Activated T-helper 2 cell treated with anti-CD3 and anti-CD28 coated beads, Interferon-gamma antibody, Interleukin-2, Interleukin-4, amounts not matched to agents 10 μg/mL and 5 μg/mL and 100 μg/mL, durations not matched to agents 14 hours and 24 hours and 36 hours (primary cell): ENCODE measurements at regions not wholly inside any gene's neighbourhood (a gene's known extent, or its start where the extent isn't known, plus 50 kb on each side); places are given as distances from the start of the nearest gene placed in this dataset.

Experiments used
- DNase-seq: peaks from one replicate; pipeline ENCODE4 v3.0.0; 2021; ENCODE audit warnings: low spot score
- H3K27ac Mint-ChIP-seq: one replicate; pipeline ENCODE4 v1.8.0; 2021; ENCODE audit warnings: mixed read lengths
- H3K27me3 Mint-ChIP-seq: one replicate; pipeline ENCODE4 v1.8.0; 2021; ENCODE audit warnings: low read depth, mixed read lengths
- H3K36me3 Mint-ChIP-seq: one replicate; pipeline ENCODE4 v1.8.0; 2021; ENCODE audit warnings: low read depth, mixed read lengths
- H3K4me1 Mint-ChIP-seq: one replicate; pipeline ENCODE4 v1.8.0; 2021; ENCODE audit warnings: low read depth, mixed read lengths
- H3K4me3 Mint-ChIP-seq: one replicate; pipeline ENCODE4 v1.8.0; 2021; ENCODE audit warnings: low read depth, mild to moderate bottlenecking, moderate library complexity, mixed read lengths
- H3K9me3 Mint-ChIP-seq: one replicate; pipeline ENCODE4 v1.8.0; 2021; ENCODE audit warnings: mixed read lengths
- intact Hi-C: fragments of 100-400 bp; cut with micrococcal nuclease; formaldehyde crosslinking; loops from one replicate; pipeline ENCODE4 v1.15.1; 2023

- Mint-ChIP-seq H3K9me3 (peaks cover 10% of the 10 kb centered on the region), H3K27me3 (no peaks in the 10 kb centered on the region), H3K4me3 (no peak overlapping the region), H3K36me3 (no peaks in the 10 kb centered on the region), H3K4me1 (peaks cover 40% of the 10 kb centered on the region), H3K27ac (no peak overlapping the region)
- DNase-seq = no peak
- intact Hi-C loops = loop anchor here (10.0 kb wide), 1 partner anchor 332 kb away; the partner anchor contains the start of gene C6orf62
Measured at GRCh38 chr6:25046942-25047341, 111.2 kb upstream of the RIPOR2 start.

- Mint-ChIP-seq H3K4me1 (peaks cover 50% of the 10 kb centered on the region), H3K36me3 (no peaks in the 10 kb centered on the region), H3K9me3 (peaks cover 6% of the 10 kb centered on the region), H3K27me3 (no peaks in the 10 kb centered on the region), H3K4me3 (peak overlapping the region; percentile 50), H3K27ac (peak overlapping the region; percentile 93)
- DNase-seq = peak; percentile 38
- intact Hi-C loops = loop anchor here (1.0 kb wide), 2 partner anchors 9 to 24 kb away; no protein-coding TSS in a partner anchor
Measured at GRCh38 chr6:25050356-25050755, 114.6 kb upstream of the RIPOR2 start.

DNA sequence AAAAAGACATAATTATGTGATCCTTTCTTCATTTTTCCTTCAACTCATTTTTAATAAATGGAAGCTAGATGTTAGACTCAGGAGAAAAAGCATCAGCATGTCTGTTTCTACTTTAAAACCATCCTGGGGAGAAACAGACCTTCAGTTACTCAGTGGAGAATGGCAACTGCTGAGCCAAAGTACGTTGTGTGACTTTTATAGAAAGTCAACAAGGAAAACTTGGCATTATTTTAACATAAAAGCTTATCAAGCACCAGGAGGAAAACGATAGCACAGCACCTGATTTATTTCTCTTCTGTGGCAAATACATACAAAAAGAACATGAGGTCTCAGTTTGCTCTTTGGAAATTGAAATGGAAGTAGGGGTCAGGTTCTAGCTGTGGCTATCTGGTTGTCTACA, 115.3 kb upstream of the RIPOR2 start:
- H3K4me3 Mint-ChIP-seq = peak overlapping the region; percentile 50

DNA sequence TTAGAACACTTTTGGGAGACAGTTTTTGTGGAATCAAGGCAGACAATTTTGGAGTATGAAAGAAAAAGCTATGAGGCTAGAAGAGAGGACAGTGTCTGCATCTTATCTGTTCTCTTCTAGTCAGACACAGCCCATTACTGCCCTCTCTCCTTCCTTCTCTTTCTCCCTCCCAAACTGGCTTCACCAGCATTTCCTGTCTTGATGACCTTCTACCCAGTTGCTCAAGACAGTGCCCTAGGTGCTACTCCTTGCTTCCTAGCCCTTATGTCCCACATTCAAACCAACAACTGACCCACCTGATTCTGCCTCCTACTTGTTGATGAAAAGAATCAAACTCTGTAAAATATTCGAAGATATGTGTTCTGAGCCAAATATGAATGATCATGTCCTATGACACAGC, 116.4 kb upstream of the RIPOR2 start:
- Mint-ChIP-seq H3K4me3 (no peak overlapping the region), H3K4me1 (peaks cover 59% of the 10 kb centered on the region), H3K36me3 (no peaks in the 10 kb centered on the region), H3K27me3 (no peaks in the 10 kb centered on the region), H3K9me3 (peaks cover 6% of the 10 kb centered on the region), H3K27ac (peak overlapping the region; percentile 51)
- intact Hi-C loops = no loop called here
- DNase-seq = no peak

More for the DNA sequence above, 115.3 kb upstream of the RIPOR2 start:
- Mint-ChIP-seq H3K27ac (peak overlapping the region; percentile 93), H3K36me3 (no peaks in the 10 kb centered on the region), H3K27me3 (no peaks in the 10 kb centered on the region), H3K4me1 (peaks cover 56% of the 10 kb centered on the region), H3K9me3 (peaks cover 6% of the 10 kb centered on the region)
- intact Hi-C loops = no loop called here
- no peak for DNase-seq

DNA sequence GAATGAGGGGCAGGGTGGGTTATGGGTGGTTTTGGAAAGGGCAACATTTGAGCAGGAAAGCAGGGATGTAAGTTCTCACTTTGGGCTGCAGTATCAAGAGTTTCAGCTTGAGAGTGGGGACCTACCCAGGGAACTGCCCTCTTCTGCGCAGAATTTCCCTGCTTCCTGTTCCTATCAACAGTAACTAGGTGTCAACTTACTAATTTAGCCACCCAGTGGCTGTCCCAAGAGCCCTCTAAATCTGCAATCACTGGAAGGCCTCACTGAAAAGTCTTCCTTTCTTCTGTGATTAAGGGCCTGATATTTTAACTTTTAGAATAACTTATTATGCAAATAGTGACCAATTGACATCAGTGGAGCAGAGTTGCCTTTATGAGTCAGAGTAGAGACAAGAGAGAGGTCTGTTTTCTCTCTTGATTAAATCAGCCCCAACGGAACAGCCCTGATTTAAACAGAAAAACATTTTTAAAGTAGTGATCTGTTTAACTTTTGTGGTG, 118.2 kb upstream of the RIPOR2 start:
- no peaks in the 10 kb centered on the region for H3K36me3 Mint-ChIP-seq
- DNase-seq = no peak
- peak overlapping the region; percentile 73 for H3K27ac Mint-ChIP-seq
- H3K9me3 Mint-ChIP-seq = no peaks in the 10 kb centered on the region
- H3K4me1 Mint-ChIP-seq = peaks cover 69% of the 10 kb centered on the region
- no peak overlapping the region for H3K4me3 Mint-ChIP-seq
- intact Hi-C loops = loop anchor here (1.0 kb wide), 1 partner anchor 13 kb away; no protein-coding TSS in a partner anchor
- H3K27me3 Mint-ChIP-seq = no peaks in the 10 kb centered on the region

DNA sequence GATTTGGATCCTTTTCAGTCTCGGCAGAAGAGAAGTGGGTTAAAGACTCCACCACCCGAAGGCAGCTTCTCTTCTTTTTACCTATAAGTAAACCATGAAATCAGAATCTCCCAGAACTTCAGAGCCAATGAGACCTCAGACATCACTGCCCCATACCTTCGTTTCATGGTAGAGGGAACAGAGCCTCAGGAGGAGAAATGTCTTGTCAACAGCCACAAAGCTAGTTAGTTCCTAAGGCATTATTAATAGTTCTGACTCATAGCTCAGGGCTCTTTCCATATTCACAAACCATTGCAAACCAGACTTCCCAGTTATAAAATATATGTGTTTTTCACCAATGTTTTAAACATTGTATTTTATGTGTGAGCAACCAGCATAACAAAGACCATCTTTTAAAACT, 118.7 kb upstream of the RIPOR2 start:
- Mint-ChIP-seq H3K27ac (peak overlapping the region; percentile 73), H3K36me3 (no peaks in the 10 kb centered on the region), H3K27me3 (no peaks in the 10 kb centered on the region), H3K4me1 (peaks cover 68% of the 10 kb centered on the region), H3K9me3 (no peaks in the 10 kb centered on the region), H3K4me3 (no peak overlapping the region)
- intact Hi-C loops = loop anchor here (1.0 kb wide), 1 partner anchor 13 kb away; no protein-coding TSS in a partner anchor
- no peak for DNase-seq

DNA sequence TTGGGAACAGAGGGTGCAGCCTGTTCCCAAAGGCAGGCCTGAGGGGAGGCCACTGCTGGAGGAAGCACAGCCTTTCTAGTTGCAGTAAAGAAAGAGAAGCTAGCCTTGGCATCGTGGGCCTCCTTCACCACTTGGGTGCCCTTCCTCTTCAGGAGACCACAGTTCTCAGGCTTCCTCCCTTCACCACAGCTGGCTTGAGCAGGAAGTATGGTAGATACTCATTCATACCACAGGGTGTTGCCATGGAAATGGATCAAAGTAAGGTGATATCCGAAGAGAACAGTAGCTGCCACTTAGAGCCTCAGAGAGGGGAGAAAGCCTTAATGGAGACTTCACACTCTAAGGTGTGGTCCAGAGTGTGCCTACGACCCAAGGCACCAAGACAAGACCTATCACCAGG, 120.4 kb upstream of the RIPOR2 start:
- peak overlapping the region; percentile 93 for H3K27ac Mint-ChIP-seq
- intact Hi-C loops = loop anchor here (2.0 kb wide), 1 partner anchor 15 kb away; no protein-coding TSS in a partner anchor
- peaks cover 53% of the 10 kb centered on the region for H3K4me1 Mint-ChIP-seq
- peak; percentile 74 for DNase-seq
- no peaks in the 10 kb centered on the region for H3K36me3 Mint-ChIP-seq
- H3K27me3 Mint-ChIP-seq = no peaks in the 10 kb centered on the region
- no peaks in the 10 kb centered on the region for H3K9me3 Mint-ChIP-seq
- H3K4me3 Mint-ChIP-seq = peak overlapping the region; percentile 59

DNA sequence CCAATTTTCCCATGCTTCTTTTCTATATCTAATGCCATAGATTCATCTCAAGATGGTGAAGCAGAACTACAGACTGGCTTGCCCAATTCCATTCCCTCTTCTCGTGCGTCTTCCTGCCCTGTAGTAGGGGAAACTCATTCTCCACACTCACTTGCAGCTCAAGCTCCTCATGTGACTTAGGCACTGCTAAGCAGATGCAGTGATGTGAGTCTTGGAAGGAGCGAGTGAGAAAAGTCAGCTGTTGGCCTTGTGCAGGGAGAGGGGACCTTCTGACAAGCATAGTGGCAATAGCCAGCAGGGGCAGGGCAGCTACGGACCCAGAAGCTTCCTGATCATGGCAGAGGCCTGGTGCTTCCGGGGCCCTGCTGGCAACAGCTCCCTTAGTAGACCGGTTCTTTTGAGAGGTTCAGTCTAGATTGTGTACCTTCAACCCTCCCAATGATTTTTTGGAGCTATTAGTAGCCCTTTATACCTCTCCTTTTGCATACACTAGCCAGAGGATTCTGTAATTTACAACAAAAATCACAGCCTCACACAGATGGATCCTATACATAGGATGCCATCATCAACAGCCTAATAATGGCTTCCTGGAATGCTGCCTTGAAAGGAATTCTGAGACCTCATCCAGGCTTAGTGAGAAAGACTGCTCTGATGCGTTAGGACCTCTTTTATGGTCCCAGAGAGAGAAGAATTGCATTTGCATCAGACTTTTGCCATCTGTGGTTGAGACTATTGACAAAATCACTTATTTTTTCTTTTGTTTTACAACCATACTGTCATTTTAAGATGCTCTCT, 121.5 kb upstream of the RIPOR2 start:
- peak overlapping the region; percentile 69 for H3K27ac Mint-ChIP-seq
- no peak overlapping the region for H3K4me3 Mint-ChIP-seq
- intact Hi-C loops = loop anchor here (2.0 kb wide), 1 partner anchor 13 kb away; no protein-coding TSS in a partner anchor
- peaks cover 47% of the 10 kb centered on the region for H3K4me1 Mint-ChIP-seq
- no peaks in the 10 kb centered on the region for H3K9me3 Mint-ChIP-seq
- no peaks in the 10 kb centered on the region for H3K36me3 Mint-ChIP-seq
- DNase-seq = no peak
- no peaks in the 10 kb centered on the region for H3K27me3 Mint-ChIP-seq

- no peak overlapping the region for H3K27ac Mint-ChIP-seq
- H3K36me3 Mint-ChIP-seq = no peaks in the 10 kb centered on the region
- no peaks in the 10 kb centered on the region for H3K27me3 Mint-ChIP-seq
- intact Hi-C loops = no loop called here
- no peaks in the 10 kb centered on the region for H3K9me3 Mint-ChIP-seq
- no peak overlapping the region for H3K4me3 Mint-ChIP-seq
- peaks cover 41% of the 10 kb centered on the region for H3K4me1 Mint-ChIP-seq
- no peak for DNase-seq
Measured at GRCh38 chr6:25058441-25058840, 122.7 kb upstream of the RIPOR2 start.

- Mint-ChIP-seq H3K36me3 (no peaks in the 10 kb centered on the region), H3K9me3 (no peaks in the 10 kb centered on the region), H3K4me3 (no peak overlapping the region), H3K27ac (no peak overlapping the region), H3K4me1 (peaks cover 36% of the 10 kb centered on the region), H3K27me3 (no peaks in the 10 kb centered on the region)
- DNase-seq = no peak
- intact Hi-C loops = no loop called here
Measured at GRCh38 chr6:25058941-25059340, 123.2 kb upstream of the RIPOR2 start.

DNA sequence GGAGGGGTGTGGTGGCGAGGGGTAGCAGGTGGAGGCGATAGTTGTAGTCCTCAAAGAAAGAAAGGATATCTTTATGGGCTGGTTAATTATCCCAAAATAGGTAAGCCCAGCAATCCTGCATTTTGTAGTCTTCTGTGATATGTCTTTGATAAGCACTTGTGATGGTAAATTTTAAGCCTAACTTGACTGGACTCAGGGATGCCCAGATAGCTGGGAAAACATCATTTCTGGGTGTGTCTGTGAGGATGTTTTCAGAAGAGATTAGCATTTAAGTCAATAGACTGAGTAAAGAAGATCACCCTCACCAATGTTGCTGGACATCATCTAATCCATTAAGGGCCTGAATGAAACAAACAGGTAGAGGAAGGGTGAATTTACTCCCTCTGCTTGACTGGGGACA, 124.8 kb upstream of the RIPOR2 start:
- intact Hi-C loops = no loop called here
- Mint-ChIP-seq H3K9me3 (no peaks in the 10 kb centered on the region), H3K36me3 (no peaks in the 10 kb centered on the region), H3K27me3 (no peaks in the 10 kb centered on the region), H3K27ac (no peak overlapping the region), H3K4me3 (no peak overlapping the region), H3K4me1 (peaks cover 28% of the 10 kb centered on the region)
- DNase-seq = no peak

DNA sequence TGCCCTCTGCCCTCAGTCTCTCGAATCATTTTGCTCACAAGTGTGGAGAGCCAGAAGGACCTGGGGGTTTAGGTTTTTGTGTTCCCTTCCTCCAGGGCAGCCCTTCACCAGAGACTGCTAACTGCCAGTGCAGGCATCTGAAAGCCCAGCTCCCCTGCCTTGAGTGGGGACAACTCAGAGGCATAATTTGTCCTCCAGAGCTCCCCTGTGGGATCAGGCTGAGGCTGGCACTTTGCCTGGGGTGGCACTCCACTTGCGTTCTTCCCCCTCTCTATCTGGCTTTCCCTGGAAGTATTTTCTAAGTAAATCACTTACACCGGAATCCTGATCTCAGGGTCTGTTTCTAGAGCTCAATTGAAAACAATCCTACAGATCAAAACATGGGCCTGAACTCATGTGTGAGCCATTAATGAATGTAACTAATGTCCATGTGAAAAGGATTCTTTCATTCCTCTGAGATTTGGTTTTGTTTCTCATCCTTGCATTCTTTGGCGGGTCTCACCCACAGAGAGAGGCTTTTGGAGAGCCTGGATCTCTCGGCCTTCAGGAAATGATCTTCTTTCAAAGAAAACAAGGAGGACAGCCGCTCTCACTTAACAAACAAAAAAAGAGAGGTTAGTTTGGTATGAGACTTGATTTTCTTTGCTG, 125.7 kb upstream of the RIPOR2 start:
- H3K9me3 Mint-ChIP-seq = no peaks in the 10 kb centered on the region
- H3K27me3 Mint-ChIP-seq = no peaks in the 10 kb centered on the region
- intact Hi-C loops = no loop called here
- no peaks in the 10 kb centered on the region for H3K36me3 Mint-ChIP-seq
- peaks cover 19% of the 10 kb centered on the region for H3K4me1 Mint-ChIP-seq
- H3K27ac Mint-ChIP-seq = no peak overlapping the region
- DNase-seq = no peak
- no peak overlapping the region for H3K4me3 Mint-ChIP-seq
